SK-N-SH (cell line): ENCODE measurements at regions not wholly inside any gene's neighbourhood (a gene's known extent, or its start where the extent isn't known, plus 50 kb on each side); places are given as distances from the start of the nearest gene placed in this dataset.

Experiments used
- CTCF ChIA-PET: fragments of 300-600, 350-600 bp; formaldehyde crosslinking; extraction: SDS; loops from one replicate; lab custom pipeline; 2021; lab: Yijun Ruan, JAX
- POLR2A ChIA-PET: fragments of 350-600 bp; sonication (Branson Sonifier 250); formaldehyde crosslinking; extraction: SDS; loops from one replicate; lab custom pipeline; 2020; ENCODE audit warnings: antibody characterized with exemption, inconsistent platforms; lab: Yijun Ruan, JAX
- DNase-seq: peaks from one replicate; pipeline ENCODE4 v3.0.0; 2012
- H2AFZ ChIP-seq: fragments of 200-600 bp; sonication (generic); 2 replicates; pipeline ENCODE4 v1.8.1; 2016; ENCODE audit warnings: antibody characterized with exemption, mild to moderate bottlenecking, low read depth
- H3F3A ChIP-seq: fragments of 200-600 bp; sonication (generic); replicated peaks from 2 replicates; pipeline ENCODE3; 2016; ENCODE audit warnings: antibody characterized with exemption, mild to moderate bottlenecking; ENCODE audit not compliant: insufficient read depth
- H3K27ac ChIP-seq, 2 experiments: fragments of 200-500 bp in 1 of 2; fragments of 200-600 bp in 1 of 2; sonication (Bioruptor generic) in 1 of 2; sonication (generic), shearing (Covaris generic) in 1 of 2; 2 replicates each; pipeline versions ENCODE4 v1.5.1 to v1.6.1; 2014 to 2016; ENCODE audit warnings: low read depth in 2 of 2, inconsistent platforms in 1 of 2, low read length in 1 of 2, mild to moderate bottlenecking in 1 of 2, mixed read lengths in 1 of 2
- H3K27me3 ChIP-seq: fragments of 200-600 bp; sonication (generic), shearing (Covaris generic); 2 replicates; pipeline ENCODE4 v1.6.1; 2016; ENCODE audit warnings: mixed run types; ENCODE audit not compliant: insufficient read depth
- H3K36me3 ChIP-seq, 2 experiments: fragments of 200-500 bp in 1 of 2; fragments of 200-600 bp in 1 of 2; sonication (Bioruptor generic) in 1 of 2; sonication (generic) in 1 of 2; replicated peaks in 1 of 2; 2 replicates each; pipeline versions ENCODE3 to v1.5.1; 2014 to 2016; ENCODE audit warnings: low read length in 1 of 2, mild to moderate bottlenecking in 1 of 2; ENCODE audit not compliant: insufficient read depth in 2 of 2, control insufficient read depth in 1 of 2
- H3K4me1 ChIP-seq, 2 experiments: fragments of 200-500 bp in 1 of 2; fragments of 200-600 bp in 1 of 2; sonication (Bioruptor generic) in 1 of 2; sonication (generic), shearing (Covaris generic) in 1 of 2; 2 replicates each; pipeline versions ENCODE4 v1.5.1 to v1.6.1; 2014 to 2016; ENCODE audit warnings: low read depth in 1 of 2, low read length in 1 of 2, mixed run types in 1 of 2; ENCODE audit not compliant: insufficient read depth in 2 of 2, control insufficient read depth in 1 of 2
- H3K4me2 ChIP-seq: fragments of 200-600 bp; sonication (generic), shearing (Covaris generic); 2 replicates; pipeline ENCODE4 v1.6.1; 2017; ENCODE audit warnings: mixed run types
- H3K4me3 ChIP-seq, 2 experiments: fragments of 200-500 bp in 1 of 2; fragments of 200-600 bp in 1 of 2; sonication (Bioruptor generic) in 1 of 2; sonication (generic), shearing (Covaris generic) in 1 of 2; 2 replicates each; pipeline versions ENCODE4 v1.5.1 to v1.8.1; 2014 to 2016; ENCODE audit warnings: low read depth in 2 of 2, inconsistent platforms in 1 of 2, low read length in 1 of 2, mild to moderate bottlenecking in 1 of 2, mixed read lengths in 1 of 2, moderate library complexity in 1 of 2
- H3K79me2 ChIP-seq: fragments of 200-600 bp; sonication (generic); 2 replicates; pipeline ENCODE4 v1.8.1; 2017; ENCODE audit warnings: mild to moderate bottlenecking; ENCODE audit not compliant: insufficient read depth
- H3K9ac ChIP-seq: fragments of 200-600 bp; sonication (generic); 2 replicates; pipeline ENCODE4 v1.6.1; 2017; ENCODE audit warnings: mixed run types
- H3K9me2 ChIP-seq: fragments of 200-600 bp; sonication (generic); 2 replicates; pipeline ENCODE4 v1.6.1; 2017; ENCODE audit warnings: mixed run types
- H3K9me3 ChIP-seq: fragments of 200-600 bp; sonication (generic); 2 replicates; pipeline ENCODE4 v1.6.1; 2017; ENCODE audit warnings: mixed run types, mild to moderate bottlenecking, moderate library complexity
- H4K20me1 ChIP-seq: fragments of 200-600 bp; sonication (generic); 2 replicates; pipeline ENCODE4 v1.6.1; 2017; ENCODE audit warnings: mild to moderate bottlenecking, mixed run types; ENCODE audit not compliant: insufficient read depth
- EP300 ChIP-seq, 2 experiments: IDR thresholded peaks; 2 replicates each; pipeline versions ENCODE4 v1.4.0 to v1.6.1; 2012; ENCODE audit warnings: borderline replicate concordance in 1 of 2, low read depth in 1 of 2, low read length in 1 of 2
- EZH2phosphoT487 ChIP-seq: fragments of 200-600 bp; sonication (generic); IDR thresholded peaks from 2 replicates; pipeline ENCODE4 v1.6.1; 2017; ENCODE audit warnings: low read depth, mixed run types, mild to moderate bottlenecking, antibody characterized with exemption, moderate library complexity, borderline replicate concordance
- FOSL2 ChIP-seq: IDR thresholded peaks from 2 replicates; pipeline ENCODE4 v1.4.0; 2012; ENCODE audit warnings: low read depth, mild to moderate bottlenecking, moderate library complexity, borderline replicate concordance
- FOXJ3 ChIP-seq: sonication (generic); formaldehyde crosslinking; IDR thresholded peaks from 2 replicates; pipeline ENCODE4 v1.5.1; 2020; ENCODE audit warnings: mild to moderate bottlenecking, missing genetic modification reagents
- GABPA ChIP-seq: IDR thresholded peaks from 2 replicates; pipeline ENCODE4 v1.4.0; 2012; ENCODE audit warnings: low read depth, mild to moderate bottlenecking
- GATA2 ChIP-seq: sonication (generic); formaldehyde crosslinking; IDR thresholded peaks from 2 replicates; pipeline ENCODE4 v1.5.0; 2020; ENCODE audit warnings: mild to moderate bottlenecking, missing genetic modification reagents
- MEF2A ChIP-seq: IDR thresholded peaks from 2 replicates; pipeline ENCODE4 v1.4.0; 2012; ENCODE audit warnings: low read depth, borderline replicate concordance
- MXI1 ChIP-seq: IDR thresholded peaks from 2 replicates; pipeline ENCODE4 v1.6.1; 2012; ENCODE audit warnings: mild to moderate bottlenecking, low read depth, low read length, improper control_type of control experiment
- POLR2AphosphoS5 ChIP-seq: IDR thresholded peaks from 2 replicates; pipeline ENCODE4 v1.6.1; 2012; ENCODE audit warnings: low read depth, low read length
- RAD21 ChIP-seq: IDR thresholded peaks from 2 replicates; pipeline ENCODE4 v1.6.1; 2012; ENCODE audit warnings: mild to moderate bottlenecking, low read length
- RCOR1 ChIP-seq: fragments of 150-350 bp; IDR thresholded peaks from 2 replicates; pipeline ENCODE4 v1.6.1; 2017; ENCODE audit warnings: antibody characterized with exemption, low read length
- RFX5 ChIP-seq: IDR thresholded peaks from 2 replicates; pipeline ENCODE4 v1.6.1; 2012; ENCODE audit warnings: mild to moderate bottlenecking, improper control_type of control experiment, low read length
- RXRA ChIP-seq: IDR thresholded peaks from 2 replicates; pipeline ENCODE4 v1.4.0; 2012; ENCODE audit warnings: low read depth, mild to moderate bottlenecking, borderline replicate concordance
- TCF12 ChIP-seq: IDR thresholded peaks from 2 replicates; pipeline ENCODE4 v1.4.0; 2012
- TEAD4 ChIP-seq: IDR thresholded peaks from 2 replicates; pipeline ENCODE4 v1.4.0; 2012; ENCODE audit warnings: mild to moderate bottlenecking, borderline replicate concordance; ENCODE audit not compliant: insufficient read depth
- USF1 ChIP-seq: IDR thresholded peaks from 2 replicates; pipeline ENCODE4 v1.4.0; 2012; ENCODE audit warnings: low read depth, borderline replicate concordance
- USF2 ChIP-seq: fragments of 150-350 bp; IDR thresholded peaks from 2 replicates; pipeline ENCODE4 v1.6.1; 2017; ENCODE audit warnings: antibody characterized with exemption, low read length, low read depth, borderline replicate concordance
- ZBTB33 ChIP-seq: IDR thresholded peaks from 2 replicates; pipeline ENCODE4 v1.4.0; 2012; ENCODE audit warnings: low read depth, borderline replicate concordance
- WGBS: methylation state at CpG from one replicate; pipeline ENCODE4 v1.1.6; 2017; ENCODE audit warnings: low lambda C conversion rate; 5-methylcytosine and 5-hydroxymethylcytosine counted together

GRCh38 chr11:11148104-11148509 lies 204.9 kb downstream of the CSNK2A3 start (continued):
- no peak for TF ChIP-seq EP300 (IDR thresholded peaks at IDR 0.05; ENCODE audit: borderline replicate concordance in 1 of 2, low read depth in 1 of 2, low read length in 1 of 2)
- peak; percentile 52; the same call in 1 of the 2 replicates for TF ChIP-seq TEAD4
- no peak for TF ChIP-seq GABPA
- no peak for TF ChIP-seq USF1
- no peak for TF ChIP-seq EZH2phosphoT487
- TF ChIP-seq RXRA: no peak
- no peak for TF ChIP-seq FOSL2
- no peak for TF ChIP-seq MXI1

GRCh38 chr11:11146830-11147229 lies 206.2 kb downstream of the CSNK2A3 start:
- Histone ChIP-seq H3K27me3 (no peaks in the 10 kb centered on the region), H4K20me1 (no peaks in the 10 kb centered on the region), H3K79me2 (no peaks in the 10 kb centered on the region), H3F3A (no peaks in the 10 kb centered on the region), H3K4me1 (no peaks in the 10 kb centered on the region), H3K36me3 (no peaks in the 10 kb centered on the region), H3K4me3 (no peak overlapping the region), H3K27ac (no peak overlapping the region), H3K9me3 (no peaks in the 10 kb centered on the region), H3K9me2 (no peaks in the 10 kb centered on the region), H2AFZ (no peak overlapping the region), H3K9ac (no peak overlapping the region), H3K4me2 (no peak overlapping the region)
- 32% methylated on average over 4 of the region's 5 CpGs for WGBS
- CTCF ChIA-PET: no interaction called here
- no peak for TF ChIP-seq FOXJ3
- TF ChIP-seq RFX5: no peak
- no peak for TF ChIP-seq USF2
- no peak for TF ChIP-seq USF1
- POLR2A ChIA-PET: no interaction called here
- DNase-seq: no peak

- H3K36me3 ChIP-seq: no peaks in the 10 kb centered on the region
- H3K9me3 ChIP-seq: no peaks in the 10 kb centered on the region
- H3F3A ChIP-seq: no peaks in the 10 kb centered on the region
- H3K9me2 ChIP-seq: no peaks in the 10 kb centered on the region
- no peak for DNase-seq
- WGBS: 64% methylated on average over 5 of the region's 6 CpGs
- H3K4me1 ChIP-seq: no peaks in the 10 kb centered on the region
- H3K27ac ChIP-seq: no peak overlapping the region
- H4K20me1 ChIP-seq: no peaks in the 10 kb centered on the region
- POLR2A ChIA-PET: no interaction called here
- no peaks in the 10 kb centered on the region for H3K79me2 ChIP-seq
- no peaks in the 10 kb centered on the region for H3K27me3 ChIP-seq
- H3K9ac ChIP-seq: no peak overlapping the region
- no peak overlapping the region for H3K4me2 ChIP-seq
- no peak overlapping the region for H2AFZ ChIP-seq
- no peak overlapping the region for H3K4me3 ChIP-seq
- CTCF ChIA-PET: no interaction called here
- no peak for TF ChIP-seq FOXJ3
- no peak for TF ChIP-seq TCF12
- no peak for TF ChIP-seq POLR2AphosphoS5
- no peak for TF ChIP-seq TEAD4
- TF ChIP-seq RAD21: no peak
- TF ChIP-seq GATA2 (CRISPR knock-in tag): no peak
- TF ChIP-seq ZBTB33: no peak
- TF ChIP-seq MEF2A: no peak
- TF ChIP-seq MXI1: no peak
- no peak for TF ChIP-seq USF1
- no peak for TF ChIP-seq RCOR1
- no peak for TF ChIP-seq RFX5
- no peak for TF ChIP-seq FOSL2
Observed at GRCh38 chr11:11143849-11144248, 209.2 kb downstream of the CSNK2A3 start.
